Fibroblast of skin of left quadriceps (primary cell): ENCODE measurements at regions not wholly inside any gene's neighbourhood (a gene's known extent, or its start where the extent isn't known, plus 50 kb on each side); places are given as distances from the start of the nearest gene placed in this dataset.

ENCODE experiments used
- DNase-seq, 2 experiments: peaks; one replicate each; pipeline ENCODE4 v3.0.0-alpha.2; 2013; ENCODE audit warnings: low read depth in 2 of 2

DNA sequence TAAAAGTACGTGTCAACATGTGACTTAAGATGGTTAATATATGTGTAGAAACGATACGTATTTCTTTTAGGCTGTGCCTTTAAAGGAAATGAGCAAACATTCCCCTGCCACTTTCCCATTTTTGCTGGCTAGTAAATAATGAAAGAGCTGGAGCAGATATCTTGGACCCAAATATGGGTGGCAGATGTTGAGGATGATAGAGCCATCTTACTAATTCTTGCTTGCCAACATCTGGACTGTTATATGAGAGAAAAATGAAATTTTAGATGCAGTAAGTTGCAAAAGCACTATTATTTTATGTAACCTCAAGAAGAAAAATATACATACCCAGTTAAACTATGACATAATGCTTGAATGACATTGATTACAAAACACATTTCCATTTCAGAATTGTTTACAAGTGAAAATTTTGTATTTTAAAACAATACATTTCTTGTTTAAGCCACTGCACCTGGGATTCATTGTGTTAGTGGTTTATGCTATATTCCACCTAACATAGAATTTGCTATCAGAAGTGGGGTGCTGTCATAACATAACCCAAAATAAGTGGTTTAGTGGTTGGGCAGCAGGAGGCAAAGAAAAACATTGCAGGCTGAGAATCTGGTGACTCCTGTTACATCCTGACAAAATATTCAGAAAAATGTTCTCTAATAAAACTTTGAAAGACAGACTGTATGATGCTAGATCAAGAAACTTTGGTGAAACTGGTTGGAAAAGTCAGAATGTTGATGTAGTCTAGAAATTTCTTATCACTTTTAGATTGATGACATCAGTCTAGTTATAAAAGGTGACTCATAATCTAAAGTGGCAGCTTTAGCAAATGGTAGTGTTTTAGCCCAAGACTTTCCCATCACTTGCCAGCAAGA lies 305.0 kb downstream of the PTEN start:
- DNase-seq = no peak

DNA sequence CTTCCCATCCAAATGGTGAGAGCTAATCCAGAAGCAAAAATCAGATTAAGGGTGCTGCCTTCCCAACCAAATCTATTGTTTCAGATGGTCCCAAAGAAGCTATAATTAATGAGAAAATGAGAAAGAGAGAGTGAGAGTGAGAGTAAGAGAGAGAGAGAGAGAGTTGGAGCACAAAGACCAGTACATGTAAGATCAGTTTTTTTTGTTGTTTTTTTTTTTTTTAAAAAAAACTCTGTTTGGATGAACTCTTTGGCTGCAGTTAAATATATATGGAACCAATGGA lies 305.6 kb downstream of the PTEN start:
- DNase-seq = no peak

DNA sequence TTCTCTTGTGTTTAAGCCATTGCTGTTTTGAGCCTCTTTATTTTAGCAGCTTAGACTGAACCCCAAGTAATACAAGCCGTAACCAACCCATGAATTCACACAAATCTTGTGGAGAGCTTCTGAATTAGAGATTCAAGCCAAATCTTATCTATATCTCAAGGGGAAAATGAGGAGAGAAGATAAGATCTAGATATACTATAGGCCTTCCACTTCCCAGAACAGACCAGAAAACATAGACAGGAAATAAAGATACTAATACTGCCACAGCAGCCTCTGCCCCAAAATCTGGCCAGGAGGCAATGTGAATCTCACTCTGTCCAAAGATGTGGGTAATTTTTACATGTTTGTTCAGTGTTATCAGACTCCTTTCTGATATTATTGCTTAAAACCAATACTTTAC lies 307.2 kb downstream of the PTEN start:
- DNase-seq = no peak

DNA sequence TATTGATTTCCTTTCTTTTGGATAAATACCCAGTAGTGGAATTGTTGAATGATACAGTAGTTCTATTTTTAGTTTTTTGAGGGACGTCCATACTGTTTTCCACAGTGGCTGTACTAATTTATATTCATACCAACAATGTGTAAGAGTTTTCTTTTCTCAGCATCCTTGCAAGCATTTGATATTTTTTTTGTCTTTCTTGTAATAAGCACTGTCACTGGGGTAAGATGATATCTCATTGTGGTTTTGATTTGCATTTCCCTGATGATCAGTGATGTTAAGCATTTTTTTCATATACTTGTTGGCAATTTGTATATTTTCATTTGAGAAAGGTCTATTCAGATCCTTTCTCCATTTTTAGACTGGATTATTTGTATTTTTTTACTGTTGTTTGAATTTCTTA lies 308.7 kb downstream of the PTEN start:
- no peak for DNase-seq

DNA sequence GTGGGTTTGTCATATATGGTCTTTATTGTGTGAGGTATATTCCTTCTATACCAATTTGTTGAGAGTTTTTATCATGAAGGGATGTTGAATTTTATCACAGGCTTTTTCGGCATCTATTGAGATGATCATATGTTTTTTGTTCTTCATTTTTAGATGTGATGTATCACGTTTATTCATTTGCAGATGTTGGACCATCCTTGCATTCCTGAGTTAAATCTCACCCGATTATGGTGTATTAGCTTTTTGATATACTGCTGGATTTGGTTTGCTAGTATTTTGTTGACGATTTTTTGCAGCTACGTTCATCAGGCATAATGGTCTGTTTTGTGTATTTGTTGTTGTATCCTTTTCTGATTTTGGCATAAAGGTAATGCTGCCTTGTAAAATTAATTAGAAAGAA lies 311.0 kb downstream of the PTEN start:
- no peak for DNase-seq

DNA sequence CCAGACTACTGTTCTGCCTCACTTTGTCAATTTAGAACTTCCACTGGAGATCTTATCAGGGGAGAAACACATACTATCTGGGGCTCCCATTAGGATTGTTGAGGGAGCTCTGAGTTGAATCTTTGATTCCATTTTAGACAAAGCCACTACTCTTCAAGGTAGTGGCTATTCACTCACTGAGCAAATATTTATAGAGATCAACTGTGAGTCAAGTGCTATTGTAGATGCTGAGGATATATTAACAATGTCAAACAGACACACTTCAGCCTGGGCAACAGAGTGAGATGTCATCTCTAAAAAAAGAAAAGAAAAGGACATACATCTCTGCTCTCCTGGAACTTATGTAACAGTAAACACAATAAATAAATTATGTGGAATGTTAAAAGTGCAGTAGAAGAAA lies 315.3 kb downstream of the PTEN start:
- no peak for DNase-seq

DNA sequence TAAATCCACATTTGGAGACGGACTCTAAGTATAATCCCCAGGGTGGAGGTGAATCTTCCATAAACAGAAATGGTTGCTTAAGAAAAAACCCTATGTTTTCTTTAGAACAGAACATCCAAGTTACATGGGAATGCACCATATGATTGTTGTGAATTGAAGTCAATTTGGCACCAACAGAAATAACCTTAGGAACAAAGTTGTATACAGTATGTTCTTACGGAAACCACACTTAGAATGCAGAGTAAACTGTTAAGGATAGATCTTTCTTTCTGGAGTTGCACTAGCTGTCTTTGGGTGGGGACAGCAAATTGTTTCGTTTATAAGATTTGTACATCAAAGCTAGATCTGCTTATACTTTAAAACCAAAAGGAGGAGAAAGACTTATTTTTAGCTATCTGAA lies 316.4 kb downstream of the PTEN start:
- DNase-seq = no peak

DNA sequence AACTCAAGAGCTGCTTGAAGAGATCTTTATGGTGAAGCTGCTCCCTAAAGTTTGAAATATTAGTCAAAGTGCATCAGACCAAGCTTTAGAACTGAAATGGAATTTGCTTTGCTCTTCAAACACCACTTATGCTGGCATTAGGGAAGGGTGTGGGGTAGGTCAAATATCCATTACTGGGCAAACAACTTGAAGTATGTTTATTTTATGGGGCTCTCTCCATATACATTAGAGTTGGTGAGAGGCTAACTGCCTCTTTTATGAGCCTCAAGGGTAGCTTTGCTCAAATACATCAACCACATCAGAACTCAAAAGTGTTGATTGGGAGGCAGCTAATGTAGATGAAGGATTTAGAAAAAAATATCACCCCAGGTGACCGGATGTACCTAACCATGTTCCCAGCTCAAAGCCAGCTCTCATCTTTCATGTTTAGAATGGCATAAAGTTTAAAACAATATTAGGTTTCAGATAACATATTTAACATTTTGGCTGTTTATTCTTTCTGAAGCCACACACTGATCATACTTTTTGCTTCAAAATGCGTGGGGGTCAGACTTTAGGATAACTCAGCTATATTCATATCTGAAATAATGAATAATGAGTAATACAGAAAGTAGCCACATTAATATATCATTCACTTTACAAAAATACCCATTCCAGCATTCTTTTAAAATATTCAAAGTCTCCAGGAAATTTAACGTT lies 318.6 kb downstream of the PTEN start:
- no peak for DNase-seq

DNA sequence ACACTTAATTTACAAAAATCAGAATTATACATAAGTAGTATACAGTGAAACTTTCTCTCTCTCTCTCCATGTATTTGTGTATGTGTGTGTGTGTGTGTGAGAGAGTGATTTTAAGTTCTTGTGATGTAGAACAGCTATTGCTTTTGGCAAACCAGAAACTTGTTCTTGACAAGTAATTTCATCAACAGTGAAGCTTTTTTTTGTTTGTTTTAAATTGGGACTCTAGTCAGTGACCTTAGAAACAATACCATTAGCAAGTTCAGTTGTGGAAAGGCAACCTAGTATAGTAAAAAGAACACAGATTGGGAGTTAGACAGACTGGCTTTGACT lies 319.1 kb downstream of the PTEN start:
- no peak for DNase-seq

DNA sequence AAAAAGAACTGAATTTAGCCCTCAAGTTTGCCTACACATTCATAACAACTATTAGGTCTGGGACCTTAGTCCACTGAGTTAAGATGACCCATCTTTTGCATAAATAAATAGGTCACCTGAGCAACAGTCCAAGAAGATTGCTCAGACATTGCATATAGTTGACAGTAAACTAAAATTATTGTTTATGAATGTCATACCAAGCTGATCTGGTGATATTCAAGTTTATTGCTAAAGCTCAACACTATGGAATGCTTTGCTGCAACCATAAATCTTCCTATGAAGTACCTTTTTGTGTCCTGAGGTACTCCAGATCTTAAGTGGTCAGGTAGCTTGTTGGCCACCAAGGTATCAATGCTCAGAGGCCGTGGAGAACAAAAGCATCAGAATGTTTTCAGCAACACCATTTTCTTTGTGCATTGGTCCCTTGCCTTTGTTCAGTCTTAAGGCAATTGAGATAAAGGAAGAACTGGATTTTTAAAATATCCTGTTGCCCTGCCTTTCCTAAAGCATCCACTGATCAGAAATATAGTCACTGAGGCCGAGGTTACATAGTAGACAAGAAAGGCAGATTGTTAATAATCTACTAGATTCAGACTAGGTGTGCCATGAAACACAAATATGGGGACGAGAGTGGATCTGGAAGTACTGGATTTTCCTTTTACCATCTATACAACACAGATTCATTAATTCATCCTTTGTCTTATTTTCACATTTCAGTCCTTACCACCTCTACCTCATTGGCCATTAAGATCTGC lies 321.3 kb downstream of the PTEN start:
- DNase-seq = no peak

DNA sequence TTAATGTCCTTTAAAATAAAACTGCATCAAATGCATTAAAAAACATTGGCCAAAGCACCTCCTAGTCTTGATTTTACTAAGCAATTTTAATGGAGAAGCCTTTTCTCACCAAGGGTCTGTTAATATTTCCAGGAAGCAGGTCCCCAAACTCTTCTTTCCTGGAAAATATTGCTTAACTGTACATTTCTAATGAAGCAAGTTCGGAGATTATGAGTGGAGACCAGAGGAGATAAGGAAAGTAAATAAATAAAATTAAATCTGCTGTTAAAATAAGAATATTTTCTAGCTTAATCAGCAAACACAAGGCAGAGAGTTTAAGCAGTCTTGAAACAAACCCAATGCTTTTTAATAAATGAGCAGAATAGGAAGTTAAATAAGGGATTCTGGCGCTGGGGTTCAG lies 322.4 kb downstream of the PTEN start:
- no peak for DNase-seq

DNA sequence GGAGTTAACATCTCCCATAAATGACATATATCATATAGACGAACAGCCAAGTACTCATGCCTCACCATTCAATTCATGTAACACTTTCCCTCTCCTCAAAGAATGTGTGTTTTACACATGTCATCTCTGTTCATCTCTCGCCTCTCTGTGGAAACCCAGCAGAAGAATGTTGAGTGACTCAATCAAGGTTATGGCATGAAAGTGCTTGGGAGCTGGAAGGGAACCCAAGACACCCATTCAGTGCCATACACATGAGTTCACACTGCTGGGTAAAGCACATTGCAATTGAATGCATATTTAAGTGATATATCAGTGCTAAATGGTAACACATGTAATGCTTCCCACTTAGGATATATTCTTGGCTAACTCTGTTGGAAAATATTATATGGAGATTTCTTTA lies 322.9 kb downstream of the PTEN start:
- DNase-seq = peak; percentile 93 to 95

DNA sequence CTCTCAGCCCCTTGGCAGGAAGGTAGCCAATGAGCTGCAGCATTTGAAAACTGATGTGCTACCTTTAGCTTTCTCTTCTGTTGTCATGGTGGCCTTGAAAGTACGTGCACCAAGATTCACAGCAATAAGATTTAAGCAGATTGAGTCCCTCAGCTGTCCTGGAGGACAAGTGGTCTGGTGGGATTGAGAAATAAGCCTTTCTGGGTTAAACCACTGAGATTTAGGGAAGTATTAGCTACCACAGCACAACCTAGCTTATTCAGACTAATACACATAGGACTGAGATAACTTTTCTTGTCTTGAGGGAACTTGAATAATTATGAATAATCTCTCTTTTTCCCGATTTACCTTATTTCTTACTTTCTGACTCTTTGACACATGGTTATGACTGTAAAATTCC lies 324.0 kb downstream of the PTEN start:
- DNase-seq = no peak

DNA sequence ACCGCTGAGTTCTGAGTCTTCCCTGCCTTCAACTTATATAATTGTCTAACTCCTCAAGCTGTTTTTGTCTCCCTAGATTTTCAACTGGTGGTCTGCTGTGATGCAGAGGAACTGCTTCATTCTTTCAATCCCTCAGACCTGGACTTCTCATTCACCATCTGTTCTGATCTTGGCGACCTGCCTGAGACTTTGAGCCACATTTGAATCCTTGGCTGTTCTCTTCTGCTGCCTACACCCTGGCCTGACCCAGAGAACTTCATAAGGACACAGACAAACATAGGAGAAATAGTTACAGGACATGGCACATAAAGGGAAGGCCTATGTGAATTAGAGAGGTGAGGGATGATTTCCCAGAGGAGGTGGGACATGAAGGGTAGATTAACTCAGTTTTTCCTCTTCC lies 326.7 kb downstream of the PTEN start:
- DNase-seq = no peak

DNA sequence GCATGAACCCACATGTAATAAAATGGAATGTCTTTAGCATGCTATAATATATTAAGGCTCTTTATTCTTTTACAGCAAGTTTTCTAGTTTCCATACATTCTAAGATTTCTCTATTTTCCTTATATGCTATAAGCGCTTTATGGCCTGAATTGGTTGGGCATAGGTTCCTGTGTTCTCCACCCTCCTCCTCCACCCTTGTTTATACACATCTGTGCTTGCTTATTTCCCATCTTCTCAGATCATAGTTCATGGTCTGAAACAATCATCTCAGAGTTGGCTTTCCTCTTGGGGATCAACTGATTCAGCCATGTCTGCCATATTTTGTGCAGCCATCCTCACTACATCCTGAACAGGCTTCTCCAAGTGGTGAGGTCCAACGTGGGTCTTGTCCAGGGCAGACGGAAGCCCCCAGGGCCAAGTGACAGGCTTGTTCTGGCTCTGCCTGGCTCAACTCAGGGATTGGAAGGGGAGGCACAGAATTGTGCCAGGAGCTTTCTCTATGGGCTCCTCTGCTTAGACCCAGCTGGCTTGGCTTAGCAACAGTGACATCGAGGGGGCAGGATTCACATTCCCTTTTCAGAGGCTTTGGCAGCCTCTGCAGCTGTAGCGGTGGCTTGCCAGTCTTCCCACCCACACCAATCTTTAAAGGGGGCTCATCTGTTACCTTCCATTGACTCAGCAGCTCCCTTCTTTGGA lies 327.3 kb downstream of the PTEN start:
- no peak for DNase-seq

DNA sequence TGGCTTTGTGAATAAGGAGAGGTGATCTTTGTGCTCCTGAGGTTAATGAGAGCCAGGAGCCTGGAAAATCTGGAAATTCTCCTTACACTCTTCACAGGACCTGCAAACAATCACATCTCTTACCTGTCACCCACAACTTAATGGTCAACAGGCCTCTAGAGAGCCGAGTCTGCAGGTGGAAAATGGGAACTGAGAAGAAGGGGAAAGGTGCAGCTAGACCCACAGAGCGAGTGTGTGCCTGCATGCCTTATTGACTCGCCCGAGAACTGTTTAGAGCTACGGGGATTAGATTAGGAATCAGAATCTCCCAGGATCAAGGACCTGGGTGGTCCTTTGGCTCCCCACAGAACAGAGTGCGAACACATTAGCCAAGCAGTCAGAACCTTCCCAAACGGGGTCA lies 329.6 kb downstream of the PTEN start:
- no peak for DNase-seq

DNA sequence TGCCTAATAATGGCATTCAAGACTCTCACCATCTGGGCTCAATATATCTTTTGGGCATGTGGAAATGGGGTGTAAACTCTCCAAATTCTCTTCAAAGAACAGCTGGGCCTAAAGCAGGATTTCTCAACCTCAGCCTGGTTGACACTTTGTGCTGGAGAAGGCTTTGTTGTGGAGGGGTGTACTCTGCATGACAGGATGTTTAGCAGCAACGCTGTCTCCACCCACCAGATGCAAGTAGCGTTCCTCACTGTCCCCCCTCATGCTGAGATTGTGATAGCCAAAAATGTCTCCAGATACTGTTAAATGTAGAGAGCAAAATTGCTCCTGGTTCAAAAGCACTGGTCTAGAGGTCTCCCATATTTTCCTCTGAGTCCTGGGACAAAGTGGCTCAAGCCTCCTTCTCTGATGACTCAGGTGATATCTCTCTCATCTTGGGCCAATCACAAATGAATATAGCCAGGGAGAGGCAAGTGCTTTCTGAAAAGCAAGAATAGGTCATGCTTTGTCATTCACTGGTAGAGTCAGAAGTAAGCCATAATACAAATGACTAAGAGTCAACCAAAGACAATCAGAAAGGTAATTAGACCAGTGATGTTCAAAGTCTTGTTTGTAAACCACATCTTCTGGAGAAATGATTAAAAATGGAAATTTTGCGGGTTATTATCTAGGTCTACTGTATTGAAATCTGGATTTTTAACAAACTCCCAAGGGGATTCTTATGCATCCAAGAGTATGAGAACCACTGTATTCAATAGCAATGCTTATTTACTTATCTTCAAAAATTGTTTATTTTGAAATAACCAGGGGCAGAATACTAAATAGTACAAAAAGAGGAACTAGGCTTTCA lies 330.8 kb downstream of the PTEN start:
- DNase-seq = no peak

DNA sequence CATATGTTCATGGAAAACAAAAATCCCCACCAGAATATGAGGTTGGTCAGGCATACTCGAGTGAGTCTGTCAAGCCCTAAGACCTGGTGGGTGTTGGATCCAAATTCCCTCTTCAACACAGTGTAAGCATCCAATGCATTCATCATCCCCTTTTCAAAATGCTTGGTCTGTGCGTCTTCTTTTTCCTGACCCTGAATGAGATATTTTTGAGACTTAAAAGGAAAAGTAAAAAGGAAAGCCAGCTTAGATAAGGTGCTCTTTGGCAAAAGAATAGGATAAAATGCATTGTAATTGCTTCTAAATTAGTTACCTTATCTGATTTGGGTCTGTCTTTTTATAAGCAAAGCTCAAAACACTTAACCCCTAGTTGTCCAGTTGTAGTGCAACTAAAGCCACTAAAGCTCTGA lies 331.5 kb downstream of the PTEN start:
- DNase-seq = no peak

DNA sequence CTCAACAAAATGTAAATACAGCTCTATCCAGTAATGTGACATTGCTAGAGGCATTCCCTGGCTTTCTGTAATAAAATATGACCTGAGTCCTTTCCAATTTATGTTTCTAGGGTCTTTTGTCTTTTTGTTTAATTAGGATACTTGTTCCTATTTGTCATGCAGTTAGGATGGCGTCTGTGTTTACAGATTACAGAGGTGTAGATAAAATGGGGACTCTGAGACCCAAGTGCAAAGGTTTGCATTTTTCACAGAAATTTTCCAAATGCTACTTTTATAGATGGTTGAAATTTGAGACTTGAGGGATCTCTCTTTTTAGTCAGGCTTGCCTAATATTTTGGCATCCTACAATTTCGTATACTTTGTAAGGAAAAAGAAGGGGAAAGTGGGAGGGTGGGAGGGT lies 332.4 kb downstream of the PTEN start:
- no peak for DNase-seq

DNA sequence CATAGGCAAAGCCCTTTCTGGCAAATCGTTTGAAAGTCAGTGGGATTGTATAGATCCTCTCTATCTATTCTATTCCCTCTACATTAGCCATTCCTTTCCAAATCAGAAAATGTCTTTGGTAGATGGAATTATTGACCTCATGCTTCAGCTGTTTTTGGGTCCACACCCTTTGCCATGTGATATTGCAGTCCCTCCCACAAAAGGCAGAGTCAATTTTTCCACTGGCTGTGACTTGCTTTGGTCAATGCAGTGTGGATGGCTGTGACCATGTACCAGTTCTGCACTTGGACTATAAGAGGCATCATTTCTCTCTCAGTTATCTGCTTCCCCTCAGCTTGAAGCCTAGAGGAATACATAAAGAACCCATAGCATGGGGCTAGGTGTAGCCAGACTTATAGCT lies 332.9 kb downstream of the PTEN start:
- no peak for DNase-seq

DNA sequence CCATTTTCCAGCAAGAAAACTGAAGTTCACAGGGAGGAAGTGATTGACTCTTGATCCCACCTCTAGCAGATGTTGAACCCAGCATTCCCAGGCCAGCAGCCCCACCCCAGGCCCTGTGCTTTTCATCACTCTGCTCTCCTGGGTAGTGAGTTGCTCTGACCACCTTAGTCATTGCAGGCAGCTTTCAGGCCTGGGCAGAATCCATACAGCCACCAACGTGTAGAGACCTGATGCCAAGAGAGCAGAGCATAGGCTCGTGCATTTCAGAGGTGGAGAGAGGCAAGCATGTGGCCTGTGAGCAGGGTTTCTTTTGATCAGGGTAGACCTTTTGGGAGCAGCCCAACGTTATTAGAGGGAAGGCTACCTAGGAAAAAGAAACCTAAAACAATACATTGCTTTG lies 334.6 kb downstream of the PTEN start:
- DNase-seq = no peak
